ENCODE measurements at regions not wholly inside any gene's neighbourhood (a gene's known extent, or its start where the extent isn't known, plus 50 kb on each side); places are given as distances from the start of the nearest gene placed in this dataset.

DNA sequence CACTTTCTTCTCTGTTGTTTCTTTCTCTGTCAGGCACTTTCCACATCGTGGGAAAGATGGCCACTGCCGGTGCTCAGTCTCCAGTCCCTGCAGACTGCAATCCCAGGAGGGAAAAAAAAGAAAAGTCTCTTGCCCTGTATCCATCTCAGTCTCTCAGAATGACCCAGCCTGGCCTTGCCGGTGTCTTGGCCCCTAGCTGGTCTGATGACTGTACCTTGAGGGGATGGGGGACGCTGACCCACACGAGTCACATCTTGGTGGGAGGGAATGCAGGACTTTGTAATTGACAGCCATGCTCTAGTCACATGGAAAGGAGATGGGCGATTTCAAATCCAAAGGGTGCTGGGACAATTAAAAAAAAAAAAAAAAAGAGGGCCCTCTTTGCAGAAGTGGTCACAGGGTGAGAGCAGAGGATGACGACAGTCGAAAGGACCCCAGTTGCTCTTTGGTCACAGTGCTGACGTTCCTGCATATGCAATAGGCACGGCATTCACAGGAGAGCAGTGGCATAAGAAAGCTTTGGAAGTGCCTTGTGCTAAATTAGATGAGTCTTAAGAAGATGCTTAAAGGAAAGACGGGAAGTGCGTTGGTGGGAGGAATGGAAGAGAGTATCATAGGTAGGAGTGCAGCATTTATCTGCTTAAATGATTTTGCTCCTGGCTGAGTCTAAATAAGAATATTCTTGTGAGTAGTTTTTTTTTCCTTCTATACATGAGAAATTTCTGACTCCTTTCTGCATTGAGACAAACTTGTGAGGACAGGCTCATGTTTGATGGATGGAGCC lies 63.9 kb upstream of the AKAP12 start:
- TF ChIP-seq POLR2AphosphoS5 (IDR thresholded peaks at IDR 0.05; ENCODE audit: low read depth, low read length) (no peak), POLR2A (IDR thresholded peaks at IDR 0.05; ENCODE audit: low read depth, low read length) (no peak), TAF1 (IDR thresholded peaks at IDR 0.05; ENCODE audit: low read depth, low read length) (no peak), SPI1 (IDR thresholded peaks at IDR 0.05; ENCODE audit: low read depth, low read length) (no peak), PAX5 (IDR thresholded peaks at IDR 0.05; ENCODE audit: insufficient read depth, low read length, severe bottlenecking) (no peak)

All from GM12891 (cell line).